GM08714 (cell line): ENCODE measurements at regions not wholly inside any gene's neighbourhood (a gene's known extent, or its start where the extent isn't known, plus 50 kb on each side); places are given as distances from the start of the nearest gene placed in this dataset.
"Not testable (repeated sequence)": the region's sequence is repeated elsewhere in the genome, so short reads cannot be mapped to it uniquely, and the experiment has no call there.

Experiments used
- H3K4me3 ChIP-seq: fragments of 200-500 bp; sonication (Bioruptor generic); 2 replicates; pipeline ENCODE4 v1.5.1; 2014; ENCODE audit warnings: mild to moderate bottlenecking, low read length, inconsistent platforms
- ZNF274 ChIP-seq: IDR thresholded peaks from 2 replicates; pipeline ENCODE4 v1.6.1; 2012; ENCODE audit warnings: mild to moderate bottlenecking, low read depth, low read length

GRCh38 chr7:112929421-112929820 lies 139.2 kb upstream of the TMEM168 start:
- TF ChIP-seq ZNF274 = no peak

GRCh38 chr7:112926018-112926417 lies 135.8 kb upstream of the TMEM168 start:
- TF ChIP-seq ZNF274 = no peak
- no peak overlapping the region for H3K4me3 ChIP-seq

More at GRCh38 chr7:112929421-112929820, 139.2 kb upstream of the TMEM168 start:
- no peak overlapping the region for H3K4me3 ChIP-seq

GRCh38 chr7:112922546-112922945 lies 132.4 kb upstream of the TMEM168 start:
- H3K4me3 ChIP-seq = not testable (repeated sequence)

- H3K4me3 ChIP-seq = not testable (repeated sequence)
These were observed 126.2 kb upstream of the TMEM168 start for GRCh38 chr7:112916431-112916830.

- H3K4me3 ChIP-seq = no peak overlapping the region
- TF ChIP-seq ZNF274 = no peak
These were observed 117.9 kb upstream of the TMEM168 start for GRCh38 chr7:112908086-112908485.

- no peak for TF ChIP-seq ZNF274
- H3K4me3 ChIP-seq = no peak overlapping the region
These were observed 117.5 kb upstream of the TMEM168 start for GRCh38 chr7:112907658-112908057.

GRCh38 chr7:112905950-112906349 lies 115.8 kb upstream of the TMEM168 start:
- H3K4me3 ChIP-seq = no peak overlapping the region
- TF ChIP-seq ZNF274 = no peak

- no peak for TF ChIP-seq ZNF274
- H3K4me3 ChIP-seq = no peak overlapping the region
These were observed 115.2 kb upstream of the TMEM168 start for GRCh38 chr7:112905413-112905812.

GRCh38 chr7:112898432-112899290 lies 108.5 kb upstream of the TMEM168 start:
- no peak overlapping the region for H3K4me3 ChIP-seq
- TF ChIP-seq ZNF274 = no peak

GRCh38 chr7:112897839-112898431 lies 107.7 kb upstream of the TMEM168 start:
- H3K4me3 ChIP-seq = no peak overlapping the region
- TF ChIP-seq ZNF274 = no peak

- no peak overlapping the region for H3K4me3 ChIP-seq
- TF ChIP-seq ZNF274 = no peak
These were observed 105.9 kb upstream of the TMEM168 start for GRCh38 chr7:112896026-112896601.

GRCh38 chr7:112892263-112892662 lies 102.1 kb upstream of the TMEM168 start:
- no peak for TF ChIP-seq ZNF274
- H3K4me3 ChIP-seq = no peak overlapping the region

GRCh38 chr7:112891698-112892097 lies 101.5 kb upstream of the TMEM168 start:
- no peak overlapping the region for H3K4me3 ChIP-seq
- no peak for TF ChIP-seq ZNF274

- no peak for TF ChIP-seq ZNF274
These were observed 99.7 kb upstream of the TMEM168 start for GRCh38 chr7:112889834-112890438.

GRCh38 chr7:112889268-112889667 lies 99.1 kb upstream of the TMEM168 start:
- H3K4me3 ChIP-seq = no peak overlapping the region
- no peak for TF ChIP-seq ZNF274

More at GRCh38 chr7:112889834-112890438, 99.7 kb upstream of the TMEM168 start:
- no peak overlapping the region for H3K4me3 ChIP-seq
